HL-60/S4 (cell line): ENCODE measurements at regions not wholly inside any gene's neighbourhood (a gene's known extent, or its start where the extent isn't known, plus 50 kb on each side); places are given as distances from the start of the nearest gene placed in this dataset.
"Not testable (repeated sequence)": the region's sequence is repeated elsewhere in the genome, so short reads cannot be mapped to it uniquely, and the experiment has no call there.

Experiments used
- in situ Hi-C: fragments of 300-500 bp; cut with MboI; formaldehyde crosslinking; loops from 2 replicates; pipeline ENCODE4 v1.14.3; 2022; ENCODE audit warnings: low sequenced_read_pairs

DNA sequence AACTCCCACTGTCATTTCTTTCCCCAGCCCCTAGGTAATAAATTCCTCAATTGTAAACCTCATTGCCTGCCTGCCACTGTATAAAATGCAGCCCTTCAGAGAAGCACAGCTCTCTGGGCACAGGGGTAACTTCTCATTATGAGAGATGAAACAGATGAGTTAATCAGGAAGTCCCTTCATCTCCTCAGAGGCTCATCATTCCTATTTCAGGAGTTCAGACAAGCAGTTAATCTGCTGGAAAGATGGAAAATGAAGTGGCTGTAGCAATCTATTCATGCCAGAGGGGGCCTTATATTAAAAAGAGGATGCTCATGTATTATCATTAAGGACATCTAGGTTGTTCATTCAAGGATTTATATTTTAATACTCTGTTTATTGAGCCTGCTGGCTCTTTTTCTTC is 519.5 kb upstream of the LMCD1 start:
- in situ Hi-C loops, result no loop called here

DNA sequence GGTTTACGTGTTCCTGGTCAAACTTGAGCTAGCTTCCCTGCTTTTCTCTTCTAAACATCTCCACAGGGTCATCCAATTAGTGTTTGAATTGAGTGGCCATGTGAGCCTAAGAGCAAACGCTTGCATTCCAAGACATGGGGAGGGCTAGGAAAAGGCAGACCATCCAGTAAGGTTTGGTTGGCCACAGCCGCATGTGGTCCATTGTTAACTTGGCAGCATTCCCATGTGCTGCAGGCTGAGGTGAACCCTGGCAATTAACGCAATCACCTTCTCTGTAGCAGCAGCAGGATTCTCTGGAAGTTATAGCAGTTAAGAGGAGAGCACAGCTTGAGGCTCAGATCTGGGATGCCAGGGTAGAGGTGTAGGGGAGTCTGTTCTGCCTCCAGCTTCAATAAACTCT is 502.2 kb upstream of the LMCD1 start:
- in situ Hi-C loops, result no loop called here

DNA sequence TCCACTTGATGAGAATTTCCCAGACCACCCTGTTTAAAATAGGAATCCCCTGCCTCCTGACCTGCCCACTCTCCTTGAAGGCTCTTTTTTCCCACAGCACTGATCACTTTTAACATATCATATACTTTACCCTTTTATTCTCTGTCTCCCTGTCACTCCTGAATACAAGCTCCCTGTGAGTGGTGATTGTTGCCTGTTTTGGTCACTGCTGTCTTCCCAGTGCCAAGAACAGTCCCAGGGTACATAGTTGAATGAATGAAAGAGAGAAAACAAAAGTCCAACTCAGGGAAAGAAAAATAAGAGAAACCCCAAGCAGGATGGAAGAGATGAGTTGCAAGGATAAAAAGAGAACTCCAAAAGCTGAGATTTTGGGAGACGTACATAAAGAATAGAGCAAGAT is 500.3 kb upstream of the LMCD1 start:
- in situ Hi-C loops, result no loop called here

DNA sequence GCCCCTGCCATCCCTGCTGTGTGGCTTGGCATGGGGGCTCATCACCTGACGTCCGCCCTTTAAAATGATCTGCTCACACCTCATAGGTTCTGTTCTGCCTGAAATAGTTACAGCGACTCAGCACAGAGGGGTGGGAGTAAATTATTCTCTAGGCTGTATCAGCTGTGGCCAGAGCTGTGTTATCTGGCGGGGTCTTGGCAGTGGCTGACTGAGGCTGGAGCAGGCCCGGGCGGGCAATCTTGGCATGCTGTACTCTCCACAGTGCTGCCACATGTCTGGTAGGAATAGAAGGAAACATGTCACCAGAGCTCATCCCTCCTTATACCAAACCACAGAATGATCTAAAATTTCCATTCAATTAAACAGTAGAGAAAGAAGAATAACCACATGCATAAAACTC is 499.9 kb upstream of the LMCD1 start:
- in situ Hi-C loops, result no loop called here

DNA sequence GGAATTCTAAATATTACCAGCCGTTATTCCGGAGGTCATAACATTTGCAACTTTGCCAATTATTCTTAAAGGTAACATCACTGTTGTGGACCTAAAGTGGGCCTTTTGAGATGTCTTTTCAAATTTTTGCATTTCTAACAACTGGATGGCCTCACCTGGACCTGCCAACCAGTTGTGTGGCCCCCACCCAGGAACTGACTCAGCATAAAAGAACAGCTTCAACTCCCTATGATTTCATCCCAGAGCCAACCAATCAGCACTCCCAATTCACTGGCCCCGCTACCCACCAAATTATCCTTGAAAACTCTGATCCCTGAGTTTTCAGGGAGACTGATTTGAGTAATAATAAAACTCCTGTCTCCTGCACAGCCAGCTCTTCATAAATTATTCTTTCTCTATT is 489.7 kb upstream of the LMCD1 start:
- in situ Hi-C loops, result no loop called here

DNA sequence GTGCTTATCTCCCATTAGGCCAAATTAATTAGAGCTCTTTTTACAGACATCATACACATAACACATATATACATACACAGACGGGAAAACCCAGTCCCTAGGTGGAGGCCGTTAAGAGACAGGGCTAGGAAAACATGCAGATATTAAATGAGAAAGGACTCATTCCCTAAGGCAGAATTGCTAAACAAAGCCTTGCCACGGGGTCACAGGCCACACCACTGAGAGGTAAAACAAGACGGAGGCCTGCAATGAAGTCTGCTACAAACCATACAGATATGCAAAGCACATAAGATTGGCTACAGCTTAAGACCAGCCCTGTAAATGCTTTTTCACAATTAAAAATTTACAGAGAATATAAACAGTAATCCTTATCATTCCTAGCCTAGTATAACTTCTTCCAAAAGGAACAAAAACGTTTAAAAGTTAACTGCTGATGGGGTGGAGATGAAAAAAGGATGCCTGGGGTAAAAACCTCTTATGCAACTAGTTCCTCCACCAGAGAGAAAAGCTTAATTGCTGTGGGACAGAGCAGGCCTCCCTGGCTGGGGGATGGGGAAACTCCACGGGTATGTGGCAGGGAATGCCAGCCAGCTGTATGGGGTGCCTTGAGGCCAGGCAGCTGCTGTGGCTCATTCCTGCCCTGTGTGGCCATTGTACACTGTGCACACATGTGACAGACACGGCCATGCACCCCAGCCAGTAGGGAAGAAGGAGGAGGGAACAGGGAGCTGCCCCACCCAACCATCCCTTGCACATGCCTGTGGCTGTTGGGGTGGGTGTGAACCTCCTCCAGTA is 481.4 kb upstream of the LMCD1 start:
- in situ Hi-C loops, result no loop called here

DNA sequence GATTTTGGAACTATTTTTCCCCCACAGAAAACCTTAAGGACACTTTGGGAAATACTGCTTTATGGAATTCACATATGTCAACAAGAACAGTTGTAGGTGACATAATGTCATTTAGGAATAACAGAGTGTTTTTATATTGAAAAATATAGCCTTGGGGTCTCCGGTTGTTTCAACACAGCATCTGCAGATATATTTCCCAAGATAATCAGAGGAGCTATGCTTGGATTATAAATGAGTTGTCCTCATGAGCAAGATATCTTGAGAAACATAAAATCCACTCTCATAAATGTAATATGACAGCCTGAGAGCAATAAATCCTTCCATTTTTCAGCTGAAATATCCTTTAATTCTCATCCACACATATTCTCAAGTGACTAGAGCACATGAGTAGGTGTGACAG is 473.7 kb upstream of the LMCD1 start:
- in situ Hi-C loops, result no loop called here

DNA sequence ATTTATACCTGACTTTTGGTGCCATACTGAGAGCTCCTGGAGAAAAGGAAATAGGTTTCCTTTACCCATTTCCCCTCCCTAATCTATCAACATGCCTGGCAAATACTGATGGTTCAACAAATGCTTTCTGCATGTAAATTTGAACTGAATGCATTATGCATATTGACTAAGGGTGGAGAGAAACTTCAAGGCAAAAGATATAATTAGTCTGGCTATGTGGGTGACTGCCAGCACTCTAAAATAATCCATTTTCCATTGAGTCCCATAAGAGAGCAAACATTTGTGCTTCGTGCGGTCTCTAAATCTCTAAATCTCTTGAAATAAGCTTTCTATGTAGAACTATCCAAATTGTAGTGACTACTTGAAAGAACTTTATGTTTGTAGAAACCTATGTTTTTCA is 451.3 kb upstream of the LMCD1 start:
- in situ Hi-C loops, result no loop called here

DNA sequence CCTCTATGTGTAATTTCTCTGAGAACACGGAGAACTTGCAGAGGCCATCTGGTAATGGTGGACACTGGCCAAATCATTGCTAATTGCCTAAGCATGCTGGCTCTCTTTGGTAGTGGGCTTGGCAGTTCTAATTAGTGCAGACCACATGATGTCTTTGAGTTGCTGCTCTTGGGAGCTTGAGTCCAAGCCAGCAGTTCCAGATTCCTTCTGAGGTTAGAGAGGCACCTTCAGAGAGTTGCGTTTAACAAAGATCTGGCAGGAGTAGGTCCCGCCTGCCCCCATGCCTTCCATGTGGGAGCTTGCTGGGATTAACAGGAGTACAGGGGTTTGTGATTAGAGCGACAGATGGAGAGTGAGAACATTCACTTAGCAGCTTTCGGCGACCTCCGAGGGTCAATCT is 449.0 kb upstream of the LMCD1 start:
- in situ Hi-C loops, result no loop called here

DNA sequence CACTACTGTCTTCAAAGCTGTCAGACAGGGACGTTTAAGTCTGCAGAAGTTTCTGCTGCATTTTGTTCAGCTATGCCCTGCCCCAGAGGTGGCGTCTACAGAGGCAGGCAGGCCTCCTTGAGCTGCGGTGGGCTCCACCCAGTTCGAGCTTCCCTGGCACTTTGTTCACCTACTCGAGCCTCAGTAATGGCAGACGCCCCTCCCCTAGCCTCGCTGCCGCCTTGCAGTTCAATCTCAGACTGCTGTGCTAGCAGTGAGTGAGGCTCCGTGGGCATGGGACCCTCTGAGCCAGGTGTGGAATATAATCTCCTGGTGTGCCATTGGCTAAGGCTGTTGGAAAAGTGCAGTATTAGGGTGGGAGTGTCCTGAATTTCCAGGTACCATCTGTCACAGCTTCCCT is 433.5 kb upstream of the LMCD1 start:
- in situ Hi-C loops, result not testable (repeated sequence)

DNA sequence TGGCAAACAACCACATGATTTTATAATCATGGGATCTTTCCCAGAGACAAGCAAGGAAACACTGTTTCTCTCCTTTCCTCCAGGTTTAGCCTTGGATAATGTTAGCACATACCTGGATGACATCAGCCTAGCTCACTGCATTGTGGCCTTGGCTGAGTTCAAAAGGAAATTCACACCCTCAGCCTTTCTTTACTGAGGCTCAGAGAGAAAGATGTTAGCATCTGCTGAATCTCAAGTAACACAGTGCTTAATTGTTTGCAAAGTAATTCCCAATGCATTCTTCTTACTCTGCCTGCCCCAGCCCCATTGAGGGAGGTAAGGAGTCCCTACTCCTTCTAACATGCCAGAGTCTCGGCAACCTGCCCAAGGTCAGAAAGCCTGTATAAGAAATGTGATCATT is 432.2 kb upstream of the LMCD1 start:
- in situ Hi-C loops, result no loop called here

DNA sequence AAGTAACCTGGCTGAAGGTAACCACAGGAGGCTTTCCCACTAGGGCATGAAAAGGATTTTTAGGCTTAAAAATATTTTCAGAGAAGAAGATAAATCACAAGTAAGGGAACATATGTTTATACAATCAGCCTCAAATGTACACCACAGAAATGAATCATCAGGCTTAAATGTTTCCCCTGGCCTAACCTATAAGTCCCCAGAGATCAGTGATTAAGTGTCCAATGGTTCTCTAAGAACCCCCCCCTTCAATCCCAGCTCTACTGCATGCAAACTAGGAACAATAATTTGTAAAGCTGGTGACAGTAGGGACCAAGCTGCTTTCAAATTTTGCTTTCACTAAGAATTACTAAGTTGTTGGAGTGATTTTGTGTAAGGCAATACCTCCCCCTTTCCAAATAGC is 431.6 kb upstream of the LMCD1 start:
- in situ Hi-C loops, result no loop called here

DNA sequence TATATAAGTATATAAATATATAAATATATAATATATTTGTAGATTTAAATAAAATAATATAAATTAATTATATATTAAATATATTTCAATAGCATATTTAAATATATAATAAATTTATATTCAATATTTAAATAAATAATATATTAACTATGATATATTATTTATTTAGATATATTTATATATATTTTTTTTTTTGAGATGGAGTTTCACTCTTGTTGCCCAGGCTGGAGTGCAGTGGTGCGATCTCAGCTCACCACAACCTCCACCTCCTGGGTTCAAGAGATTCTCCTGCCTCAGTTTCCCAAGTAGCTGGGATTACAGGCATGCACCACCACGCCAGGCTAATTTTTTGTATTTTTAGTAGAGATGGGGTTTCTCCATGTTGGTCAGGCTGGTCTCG is 426.9 kb upstream of the LMCD1 start:
- in situ Hi-C loops, result not testable (repeated sequence)

DNA sequence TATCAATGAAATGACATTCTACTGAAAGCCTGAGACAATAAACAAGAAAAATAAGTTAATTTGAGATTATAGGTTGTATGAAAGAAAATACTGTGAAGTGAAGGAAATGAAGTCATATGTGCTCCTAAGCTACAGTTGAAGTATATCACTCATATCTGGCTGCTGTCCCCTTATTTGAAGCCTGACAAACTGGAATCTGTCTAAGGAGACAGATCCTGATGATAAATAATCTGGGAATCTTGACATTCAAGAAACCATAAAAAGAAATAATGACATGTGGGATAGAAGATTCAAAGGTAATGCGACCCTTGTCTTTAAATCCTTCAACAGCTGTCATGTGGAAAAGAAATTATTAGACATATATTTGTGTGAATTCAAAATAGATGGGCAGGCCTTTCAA is 424.5 kb upstream of the LMCD1 start:
- in situ Hi-C loops, result no loop called here

DNA sequence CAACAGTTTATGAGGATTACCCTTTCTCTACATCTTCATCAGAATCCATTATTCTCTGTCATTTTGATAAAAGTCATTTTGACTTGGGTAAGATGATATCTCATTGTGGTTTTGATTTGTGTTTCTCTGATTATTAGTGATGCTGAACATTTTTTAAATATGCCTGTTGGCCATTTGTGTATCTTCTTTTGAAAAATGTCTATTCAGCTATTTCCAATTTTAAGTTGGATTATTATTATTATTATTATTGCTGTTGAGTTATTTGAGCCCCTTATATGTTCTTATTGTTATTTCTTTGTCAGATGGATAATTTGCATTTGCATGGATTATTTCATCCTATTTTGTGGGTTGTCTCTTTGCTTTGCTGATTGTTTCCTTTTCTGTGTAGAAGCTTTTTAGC is 421.2 kb upstream of the LMCD1 start:
- in situ Hi-C loops, result no loop called here

DNA sequence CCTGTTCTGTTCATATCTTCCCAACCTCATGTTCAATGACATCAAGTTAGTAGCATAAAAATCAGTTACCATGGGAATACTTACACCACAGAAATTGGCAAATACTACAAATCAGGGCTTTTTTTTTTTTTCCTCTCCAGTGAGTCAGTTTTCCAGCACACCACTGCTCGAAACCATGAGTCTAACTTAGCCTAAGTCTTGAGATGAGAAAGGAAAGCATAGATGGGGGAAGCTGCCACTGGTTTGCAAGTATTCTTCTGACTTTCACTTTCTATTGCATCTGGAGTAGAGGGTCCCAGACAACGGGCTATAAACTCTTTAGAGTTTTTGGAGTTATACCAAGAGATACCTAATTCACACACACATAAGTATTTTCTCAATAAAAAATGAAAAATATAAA is 416.1 kb upstream of the LMCD1 start:
- in situ Hi-C loops, result no loop called here

DNA sequence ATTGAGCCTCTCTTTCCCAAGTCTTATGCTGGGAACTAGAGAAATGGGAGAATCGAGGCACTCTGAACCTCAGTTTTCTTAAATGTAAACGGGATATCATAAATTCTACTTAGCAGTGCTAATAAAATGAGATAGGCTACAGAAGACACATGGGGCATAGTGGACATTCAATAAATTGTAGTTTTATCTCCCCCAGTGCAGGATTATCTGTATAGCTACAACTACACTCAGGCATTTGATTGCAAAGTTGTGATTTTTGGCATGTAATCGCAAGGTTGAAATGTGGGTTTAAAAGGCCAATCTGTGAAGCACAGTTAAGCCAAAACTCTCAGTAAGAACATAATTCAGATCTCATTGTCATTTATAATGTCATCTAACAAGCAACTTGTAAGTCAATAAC is 413.7 kb upstream of the LMCD1 start:
- in situ Hi-C loops, result no loop called here

DNA sequence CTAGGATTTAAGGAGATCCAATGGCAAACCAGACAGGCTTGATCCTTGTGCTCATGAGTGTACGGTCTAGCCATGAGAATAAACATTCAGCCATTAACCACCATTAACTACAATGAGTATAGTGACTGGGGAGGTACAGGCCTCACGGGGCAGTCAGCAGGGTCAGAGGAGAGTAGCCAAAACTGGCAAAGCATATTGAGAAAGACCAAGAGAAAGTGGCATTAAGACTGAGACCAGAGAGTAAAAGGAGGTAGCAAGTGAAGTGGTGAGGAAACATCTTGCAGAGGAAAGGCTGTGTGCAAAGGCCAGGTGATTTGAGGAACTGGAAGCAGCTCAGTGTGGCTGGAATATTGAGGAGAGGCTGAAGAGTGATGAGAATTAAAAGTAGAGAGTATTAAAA is 407.2 kb upstream of the LMCD1 start:
- in situ Hi-C loops, result no loop called here

DNA sequence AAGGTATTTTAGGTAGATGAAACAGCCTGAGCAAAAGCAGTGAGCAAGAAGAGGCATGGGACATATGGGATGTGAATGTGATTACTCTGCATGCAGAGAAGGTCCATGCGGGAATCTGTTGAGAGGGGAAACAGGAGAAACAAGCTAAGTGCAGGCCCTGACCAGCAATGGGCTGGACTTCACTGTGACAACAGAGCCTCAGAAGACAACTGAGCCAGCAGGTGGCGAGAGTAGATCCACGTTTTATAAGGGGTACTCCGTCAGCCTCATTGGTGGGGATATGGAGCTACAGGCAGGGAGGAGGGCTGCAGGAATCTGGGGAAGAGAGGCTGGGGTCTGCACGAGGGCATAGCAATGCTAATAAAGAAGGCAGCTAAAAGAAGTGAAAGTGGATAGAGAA is 405.9 kb upstream of the LMCD1 start:
- in situ Hi-C loops, result no loop called here

DNA sequence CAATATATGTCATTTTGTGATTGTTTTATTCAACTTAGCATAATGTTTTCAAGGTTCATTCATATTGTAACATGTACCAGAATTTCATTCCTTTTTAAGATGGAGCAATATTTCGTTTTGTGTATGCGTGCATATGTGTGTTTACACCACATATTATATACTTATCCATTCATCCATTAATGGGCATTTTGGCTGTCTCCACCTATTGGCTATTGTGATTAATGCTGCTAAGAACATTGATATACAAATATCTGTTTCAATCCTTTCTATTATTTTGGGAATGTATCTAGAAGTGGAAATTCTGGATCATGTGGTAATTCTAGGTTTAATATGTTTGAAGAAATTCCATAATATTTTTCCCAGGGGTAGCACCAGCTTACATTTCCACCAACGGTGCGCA is 403.9 kb upstream of the LMCD1 start:
- in situ Hi-C loops, result no loop called here

DNA sequence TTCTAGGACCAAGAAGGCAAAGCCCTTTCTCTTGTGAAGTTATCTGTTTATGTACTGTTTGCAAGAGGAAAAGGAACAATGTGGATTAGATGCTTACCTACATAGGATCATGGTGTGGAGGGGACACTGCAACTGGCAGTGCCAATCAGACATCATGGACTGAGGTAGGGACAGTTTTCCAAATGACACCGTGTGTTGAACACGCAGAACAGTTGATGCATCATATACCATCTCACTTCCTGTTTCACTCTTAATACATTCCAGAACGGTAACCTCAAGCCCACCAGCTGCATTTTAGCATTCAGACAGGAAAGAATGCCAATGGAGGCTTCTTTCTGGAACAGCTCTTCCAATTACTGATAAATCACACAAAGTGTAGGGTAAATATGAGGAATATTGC is 397.7 kb upstream of the LMCD1 start:
- in situ Hi-C loops, result no loop called here

DNA sequence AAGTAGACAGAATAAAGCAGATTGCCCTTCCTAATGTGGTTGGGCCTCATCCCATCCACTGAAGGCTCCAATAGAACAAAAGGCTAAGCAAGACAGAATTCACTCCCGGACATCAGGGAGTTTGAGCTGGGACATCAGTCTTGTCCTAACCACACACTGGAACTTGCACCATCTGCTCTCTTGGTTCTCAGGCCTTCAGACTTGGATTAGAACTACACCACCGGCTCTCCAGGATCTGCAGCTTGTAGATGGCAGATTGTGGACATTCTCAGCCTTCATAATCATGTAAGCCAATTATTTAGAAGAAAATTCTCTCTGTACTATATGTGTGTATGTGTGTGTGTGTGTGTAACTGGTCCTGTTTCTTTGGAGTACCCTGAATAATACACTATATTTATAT is 394.7 kb upstream of the LMCD1 start:
- in situ Hi-C loops, result no loop called here
